Activated CD4-positive, alpha-beta T cell treated with anti-CD3 and anti-CD28 coated beads, Interleukin-2, amount 50 U/mL, for 24 hours (primary cell): ENCODE measurements at regions not wholly inside any gene's neighbourhood (a gene's known extent, or its start where the extent isn't known, plus 50 kb on each side); places are given as distances from the start of the nearest gene placed in this dataset.
"Not testable (repeated sequence)": the region's sequence is repeated elsewhere in the genome, so short reads cannot be mapped to it uniquely, and the experiment has no call there.

Experiments used
- DNase-seq, 2 donors: peaks; one replicate each; pipeline ENCODE4 v3.0.0-alpha.2; 2020; ENCODE audit warnings: low read depth in 1 of 2, low spot score in 1 of 2

- no peak for DNase-seq
Observed at GRCh38 chr9:7739595-7739994, 60.0 kb downstream of the DMAC1 start.

GRCh38 chr9:7735311-7735710 lies 64.3 kb downstream of the DMAC1 start:
- no peak for DNase-seq

- DNase-seq: no peak
Observed at GRCh38 chr9:7730164-7730445, 69.5 kb downstream of the DMAC1 start.

GRCh38 chr9:7729371-7730163 lies 70.0 kb downstream of the DMAC1 start:
- DNase-seq: no peak

- DNase-seq: no peak
Observed at GRCh38 chr9:7721291-7721690, 78.3 kb downstream of the DMAC1 start.

- DNase-seq: not testable (repeated sequence)
Observed at GRCh38 chr9:7713088-7713487, 86.5 kb downstream of the DMAC1 start.

- DNase-seq: no peak
Observed at GRCh38 chr9:7710686-7711085, 88.9 kb downstream of the DMAC1 start.

GRCh38 chr9:7707934-7708333 lies 91.6 kb downstream of the DMAC1 start:
- no peak for DNase-seq

GRCh38 chr9:7704543-7704942 lies 95.0 kb downstream of the DMAC1 start:
- DNase-seq: no peak

GRCh38 chr9:7691909-7692308 lies 107.7 kb downstream of the DMAC1 start:
- no peak for DNase-seq

- no peak for DNase-seq
Observed at GRCh38 chr9:7690014-7690413, 109.6 kb downstream of the DMAC1 start.

GRCh38 chr9:7688626-7689025 lies 111.0 kb downstream of the DMAC1 start:
- no peak for DNase-seq

- DNase-seq: no peak
Observed at GRCh38 chr9:7676609-7677156, 122.9 kb downstream of the DMAC1 start.

GRCh38 chr9:7671847-7672246 lies 127.7 kb downstream of the DMAC1 start:
- no peak for DNase-seq

- no peak for DNase-seq
Observed at GRCh38 chr9:7668541-7668940, 131.0 kb downstream of the DMAC1 start.

GRCh38 chr9:7665874-7666273 lies 133.7 kb downstream of the DMAC1 start:
- no peak for DNase-seq

- no peak for DNase-seq
Observed at GRCh38 chr9:7659766-7660165, 139.8 kb downstream of the DMAC1 start.

GRCh38 chr9:7656636-7657035 lies 142.9 kb downstream of the DMAC1 start:
- no peak for DNase-seq

GRCh38 chr9:7653262-7653661 lies 146.3 kb downstream of the DMAC1 start:
- DNase-seq: no peak

- no peak for DNase-seq
Observed at GRCh38 chr9:7640231-7640630, 159.3 kb downstream of the DMAC1 start.

GRCh38 chr9:7639471-7639870 lies 160.1 kb downstream of the DMAC1 start:
- no peak for DNase-seq

- DNase-seq: no peak
Observed at GRCh38 chr9:7636838-7637467, 162.6 kb downstream of the DMAC1 start.

- DNase-seq: no peak
Observed at GRCh38 chr9:7636309-7636708, 163.3 kb downstream of the DMAC1 start.
